ENCODE measurements at regions not wholly inside any gene's neighbourhood (a gene's known extent, or its start where the extent isn't known, plus 50 kb on each side); places are given as distances from the start of the nearest gene placed in this dataset.

DNA sequence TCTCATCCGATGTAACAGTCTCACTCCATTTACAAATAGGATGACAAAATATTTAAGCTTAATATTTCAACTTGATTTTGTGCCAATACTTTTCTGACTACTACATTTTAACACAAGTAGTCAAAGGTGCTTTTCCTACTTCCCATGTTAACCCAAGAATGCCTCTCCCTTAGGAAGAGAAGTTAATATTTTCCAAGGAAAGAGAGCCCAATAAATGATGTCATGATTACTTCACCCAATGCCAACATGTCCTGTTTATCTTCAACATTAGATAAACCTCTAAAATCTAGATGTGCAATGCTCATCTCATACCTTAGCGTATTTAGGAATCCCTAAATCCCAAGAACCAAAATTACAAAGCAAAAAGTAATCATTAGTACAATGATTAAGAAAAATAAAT is 156.7 kb upstream of the TENT5A start:
- no peaks in the 10 kb centered on the region for H3F3A ChIP-seq (ENCODE audit: low read length, unreplicated experiment)
- H2AFZ ChIP-seq (ENCODE audit: low read length) = no peak overlapping the region
- no peak overlapping the region for H3K27ac ChIP-seq (ENCODE audit: low read length)
- H3K27me3 ChIP-seq (ENCODE audit: low read length) = no peaks in the 10 kb centered on the region
- CTCF ChIA-PET = no interaction called here
- no TSS peak for BruUV-seq (replicated peaks)
- no peaks in the 10 kb centered on the region for H3K36me3 ChIP-seq (ENCODE audit: low read depth, low read length)
- intact Hi-C loops (cut with micrococcal nuclease) = no loop called here
- H3K79me2 ChIP-seq (ENCODE audit: low read length) = no peaks in the 10 kb centered on the region
- no peaks in the 10 kb centered on the region for H4K20me1 ChIP-seq (ENCODE audit: low read length)
- DNase-seq (peak; percentile 8), ATAC-seq (no peak)
- POLR2A ChIA-PET (ENCODE audit: unreplicated experiment) = no interaction called here
- no peak overlapping the region for H3K9ac ChIP-seq (ENCODE audit: low read length)
- no peaks in the 10 kb centered on the region for H3K4me1 ChIP-seq (ENCODE audit: insufficient read depth, low read length)
- H3K9me3 ChIP-seq (ENCODE audit: low read length) = no peaks in the 10 kb centered on the region
- no peak overlapping the region for H3K4me3 ChIP-seq (ENCODE audit: low read length)
- H3K9me2 ChIP-seq (replicated peaks; ENCODE audit: low read length) = no peaks in the 10 kb centered on the region
- no peak overlapping the region for H3K4me2 ChIP-seq (ENCODE audit: low read length)
- TF ChIP-seq EZH2phosphoT487 (IDR thresholded peaks at IDR 0.05; ENCODE audit: borderline replicate concordance, low read length) (no peak), CTCF (conservative IDR thresholded peaks at IDR 0.05; ENCODE audit: low read depth, low read length) (no peak), EZH2 (IDR thresholded peaks at IDR 0.05; ENCODE audit: low read length, unreplicated experiment) (no peak)

GRCh38 chr6:81906709-81907204 is 154.3 kb upstream of the TENT5A start:
- Histone ChIP-seq H3K9ac (ENCODE audit: low read length) (no peak overlapping the region), H3K9me3 (ENCODE audit: low read length) (no peaks in the 10 kb centered on the region), H4K20me1 (ENCODE audit: low read length) (no peaks in the 10 kb centered on the region), H3F3A (ENCODE audit: low read length, unreplicated experiment) (no peaks in the 10 kb centered on the region), H3K4me3 (ENCODE audit: low read length) (no peak overlapping the region), H3K4me2 (ENCODE audit: low read length) (no peak overlapping the region), H3K9me2 (replicated peaks; ENCODE audit: low read length) (no peaks in the 10 kb centered on the region), H3K27me3 (ENCODE audit: low read length) (no peaks in the 10 kb centered on the region), H3K27ac (ENCODE audit: low read length) (no peak overlapping the region), H3K36me3 (ENCODE audit: low read depth, low read length) (no peaks in the 10 kb centered on the region), H3K79me2 (ENCODE audit: low read length) (no peaks in the 10 kb centered on the region), H2AFZ (ENCODE audit: low read length) (no peak overlapping the region), H3K4me1 (ENCODE audit: insufficient read depth, low read length) (no peaks in the 10 kb centered on the region)
- TF ChIP-seq EZH2 (IDR thresholded peaks at IDR 0.05; ENCODE audit: low read length, unreplicated experiment) (no peak), CTCF (conservative IDR thresholded peaks at IDR 0.05; ENCODE audit: low read depth, low read length) (no peak), EZH2phosphoT487 (IDR thresholded peaks at IDR 0.05; ENCODE audit: borderline replicate concordance, low read length) (no peak)
- CTCF ChIA-PET = interaction anchor here (0.6 kb wide), 1 partner anchor 79 kb away, joined by 3 read pairs; no protein-coding TSS in a partner anchor
- no peak for DNase-seq
- no TSS peak for BruUV-seq (replicated peaks)
- no peak for ATAC-seq
- intact Hi-C loops (cut with micrococcal nuclease) = no loop called here
- POLR2A ChIA-PET (ENCODE audit: unreplicated experiment) = no interaction called here

- no peaks in the 10 kb centered on the region for H3K4me1 ChIP-seq (ENCODE audit: insufficient read depth, low read length)
- intact Hi-C loops (cut with micrococcal nuclease) = no loop called here
- no peak overlapping the region for H3K4me3 ChIP-seq (ENCODE audit: low read length)
- no peak for TF ChIP-seq EZH2 (IDR thresholded peaks at IDR 0.05; ENCODE audit: low read length, unreplicated experiment)
- no peak for TF ChIP-seq EZH2phosphoT487 (IDR thresholded peaks at IDR 0.05; ENCODE audit: borderline replicate concordance, low read length)
- TF ChIP-seq CTCF (conservative IDR thresholded peaks at IDR 0.05; ENCODE audit: low read depth, low read length) = no peak
- no peaks in the 10 kb centered on the region for H3K27me3 ChIP-seq (ENCODE audit: low read length)
- ChIA-PET CTCF (no interaction called here), POLR2A (ENCODE audit: unreplicated experiment) (interaction anchor here (0.6 kb wide), 1 partner anchor 1209 kb away, joined by 5 read pairs; no protein-coding TSS in a partner anchor)
- H3F3A ChIP-seq (ENCODE audit: low read length, unreplicated experiment) = no peaks in the 10 kb centered on the region
- no peak for ATAC-seq
- no peaks in the 10 kb centered on the region for H3K9me2 ChIP-seq (replicated peaks; ENCODE audit: low read length)
- no peak overlapping the region for H3K27ac ChIP-seq (ENCODE audit: low read length)
- no peaks in the 10 kb centered on the region for H3K36me3 ChIP-seq (ENCODE audit: low read depth, low read length)
- H3K9ac ChIP-seq (ENCODE audit: low read length) = no peak overlapping the region
- no peak overlapping the region for H3K4me2 ChIP-seq (ENCODE audit: low read length)
- DNase-seq = no peak
- H3K79me2 ChIP-seq (ENCODE audit: low read length) = no peaks in the 10 kb centered on the region
- H4K20me1 ChIP-seq (ENCODE audit: low read length) = no peaks in the 10 kb centered on the region
- no peak overlapping the region for H2AFZ ChIP-seq (ENCODE audit: low read length)
- H3K9me3 ChIP-seq (ENCODE audit: low read length) = no peaks in the 10 kb centered on the region
- no TSS peak for BruUV-seq (replicated peaks)
These were observed 153.6 kb upstream of the TENT5A start for GRCh38 chr6:81906041-81906440.
